GM19468 (cell line): ENCODE measurements at regions not wholly inside any gene's neighbourhood (a gene's known extent, or its start where the extent isn't known, plus 50 kb on each side); places are given as distances from the start of the nearest gene placed in this dataset.

Experiments used
- ATAC-seq: cut with Tn5 transposase; IDR thresholded peaks from one replicate; pipeline ENCODE4 v1.9.1; 2021; ENCODE audit warnings: mild to moderate bottlenecking, moderate library complexity, moderate number of reproducible peaks; ENCODE audit not compliant: unreplicated experiment; ENCODE audit errors: extremely low read depth

GRCh38 chr16:82363026-82363816 lies 193.2 kb upstream of the MPHOSPH6 start:
- no peak for ATAC-seq

- ATAC-seq, result no peak
Observed at GRCh38 chr16:82361885-82362284, 191.9 kb upstream of the MPHOSPH6 start.

- ATAC-seq, result no peak
Observed at GRCh38 chr16:82360024-82360783, 190.2 kb upstream of the MPHOSPH6 start.

- no peak for ATAC-seq
Observed at GRCh38 chr16:82358606-82359221, 188.7 kb upstream of the MPHOSPH6 start.

- no peak for ATAC-seq
Observed at GRCh38 chr16:82358161-82358560, 188.1 kb upstream of the MPHOSPH6 start.

- no peak for ATAC-seq
Observed at GRCh38 chr16:82357237-82357636, 187.2 kb upstream of the MPHOSPH6 start.

- no peak for ATAC-seq
Observed at GRCh38 chr16:82350560-82350959, 180.5 kb upstream of the MPHOSPH6 start.

- no peak for ATAC-seq
Observed at GRCh38 chr16:82345318-82345717, 175.3 kb upstream of the MPHOSPH6 start.

GRCh38 chr16:82344157-82344556 lies 174.1 kb upstream of the MPHOSPH6 start:
- ATAC-seq, result no peak

GRCh38 chr16:82341146-82341669 lies 171.2 kb upstream of the MPHOSPH6 start:
- ATAC-seq, result no peak

GRCh38 chr16:82340531-82340930 lies 170.5 kb upstream of the MPHOSPH6 start:
- no peak for ATAC-seq

- ATAC-seq, result no peak
Observed at GRCh38 chr16:82337355-82337754, 167.3 kb upstream of the MPHOSPH6 start.

GRCh38 chr16:82331974-82332750 lies 162.1 kb upstream of the MPHOSPH6 start:
- no peak for ATAC-seq

GRCh38 chr16:82331397-82331796 lies 161.4 kb upstream of the MPHOSPH6 start:
- ATAC-seq, result no peak

GRCh38 chr16:82329504-82330192 lies 159.6 kb upstream of the MPHOSPH6 start:
- ATAC-seq, result no peak

GRCh38 chr16:82328881-82329469 lies 159.0 kb upstream of the MPHOSPH6 start:
- ATAC-seq, result no peak

- no peak for ATAC-seq
Observed at GRCh38 chr16:82323171-82323570, 153.1 kb upstream of the MPHOSPH6 start.

GRCh38 chr16:82322177-82322576 lies 152.2 kb upstream of the MPHOSPH6 start:
- ATAC-seq, result no peak

GRCh38 chr16:82319038-82319437 lies 149.0 kb upstream of the MPHOSPH6 start:
- no peak for ATAC-seq
